Natural killer cell (primary cell): ENCODE measurements at regions not wholly inside any gene's neighbourhood (a gene's known extent, or its start where the extent isn't known, plus 50 kb on each side); places are given as distances from the start of the nearest gene placed in this dataset.

Experiments used
- ATAC-seq, 3 donors: fragments of 150-1000 bp in 2 of 3; fragments of 200-7000 bp in 1 of 3; cut with Tn5 transposase; 1 replicate in 1 of 3; 2 replicates in 2 of 3; pipeline ENCODE4 v1.10.0; 2021; ENCODE audit warnings: mild to moderate bottlenecking in 2 of 3, moderate library complexity in 2 of 3
- DNase-seq, 2 donors: peaks; one replicate each; pipeline versions ENCODE4 v3.0.0 to v3.0.0-alpha.2; 2013 to 2021; ENCODE audit warnings: mixed read lengths in 1 of 2
- H3K27ac ChIP-seq: one replicate; pipeline ENCODE4 v1.5.1; 2013; ENCODE audit warnings: mild to moderate bottlenecking, low read length
- H3K27me3 ChIP-seq: one replicate; pipeline ENCODE4 v1.6.1; 2013; ENCODE audit warnings: low read length; ENCODE audit not compliant: control insufficient read depth, insufficient read depth
- H3K36me3 ChIP-seq: one replicate; pipeline ENCODE4 v1.6.1; 2013; ENCODE audit warnings: low read length; ENCODE audit not compliant: control insufficient read depth, insufficient read depth
- H3K4me1 ChIP-seq: one replicate; pipeline ENCODE4 v1.6.1; 2013; ENCODE audit warnings: low read length; ENCODE audit not compliant: control insufficient read depth, insufficient read depth
- H3K4me3 ChIP-seq: one replicate; pipeline ENCODE4 v1.5.1; 2013; ENCODE audit warnings: low read length
- H3K9me3 ChIP-seq: one replicate; pipeline ENCODE4 v1.6.1; 2013; ENCODE audit warnings: low read length; ENCODE audit not compliant: control insufficient read depth, insufficient read depth
- H3K27ac Mint-ChIP-seq, 2 donors: one replicate each; pipeline ENCODE4 v1.8.0; 2022; ENCODE audit warnings: mild to moderate bottlenecking in 2 of 2, mixed read lengths in 2 of 2, moderate library complexity in 1 of 2
- H3K27me3 Mint-ChIP-seq, 2 donors: one replicate each; pipeline ENCODE4 v1.8.0; 2022; ENCODE audit warnings: low read depth in 2 of 2, mixed read lengths in 2 of 2
- H3K36me3 Mint-ChIP-seq: one replicate; pipeline ENCODE4 v1.8.0; 2022; ENCODE audit warnings: mixed read lengths
- H3K4me1 Mint-ChIP-seq, 2 donors: one replicate each; pipeline ENCODE4 v1.8.0; 2022; ENCODE audit warnings: mixed read lengths in 2 of 2
- H3K4me3 Mint-ChIP-seq: one replicate; pipeline ENCODE4 v1.8.0; 2022; ENCODE audit warnings: mild to moderate bottlenecking, moderate library complexity, mixed read lengths
- H3K9me3 Mint-ChIP-seq, 2 donors: one replicate each; pipeline ENCODE4 v1.8.0; 2022; ENCODE audit warnings: mixed read lengths in 2 of 2
- WGBS: methylation state at CpG from one replicate; pipeline ENCODE4 v1.1.7; 2013; ENCODE audit warnings: missing lambda C conversion rate; ENCODE audit not compliant: insufficient coverage; 5-methylcytosine and 5-hydroxymethylcytosine counted together
- intact Hi-C: fragments of 100-400 bp; cut with micrococcal nuclease; formaldehyde crosslinking; loops from one replicate; pipeline ENCODE4 v1.14.2; 2022
- TF ChIP-seq, protein P1 (sequence below): fragments of 200-600 bp; IDR thresholded peaks from one replicate; pipeline ENCODE4 v1.8.0; 2022; ENCODE audit warnings: antibody characterized with exemption

GRCh38 chr17:70834039-70834438 lies 664.7 kb downstream of the KCNJ2 start:
- no peaks in the 10 kb centered on the region for H3K4me1 ChIP-seq
- H3K36me3 Mint-ChIP-seq, result no peaks in the 10 kb centered on the region
- intact Hi-C loops, result no loop called here
- DNase-seq (no peak), ATAC-seq (no peak)
- no peak overlapping the region for H3K27ac Mint-ChIP-seq
- no peak overlapping the region for H3K27ac ChIP-seq
- H3K4me3 Mint-ChIP-seq, result no peak overlapping the region
- no peaks in the 10 kb centered on the region for H3K9me3 ChIP-seq
- H3K27me3 ChIP-seq, result no peaks in the 10 kb centered on the region
- peaks cover 5 to 9% of the 10 kb centered on the region in 2 donors for H3K9me3 Mint-ChIP-seq
- TF ChIP-seq, protein P1, sequence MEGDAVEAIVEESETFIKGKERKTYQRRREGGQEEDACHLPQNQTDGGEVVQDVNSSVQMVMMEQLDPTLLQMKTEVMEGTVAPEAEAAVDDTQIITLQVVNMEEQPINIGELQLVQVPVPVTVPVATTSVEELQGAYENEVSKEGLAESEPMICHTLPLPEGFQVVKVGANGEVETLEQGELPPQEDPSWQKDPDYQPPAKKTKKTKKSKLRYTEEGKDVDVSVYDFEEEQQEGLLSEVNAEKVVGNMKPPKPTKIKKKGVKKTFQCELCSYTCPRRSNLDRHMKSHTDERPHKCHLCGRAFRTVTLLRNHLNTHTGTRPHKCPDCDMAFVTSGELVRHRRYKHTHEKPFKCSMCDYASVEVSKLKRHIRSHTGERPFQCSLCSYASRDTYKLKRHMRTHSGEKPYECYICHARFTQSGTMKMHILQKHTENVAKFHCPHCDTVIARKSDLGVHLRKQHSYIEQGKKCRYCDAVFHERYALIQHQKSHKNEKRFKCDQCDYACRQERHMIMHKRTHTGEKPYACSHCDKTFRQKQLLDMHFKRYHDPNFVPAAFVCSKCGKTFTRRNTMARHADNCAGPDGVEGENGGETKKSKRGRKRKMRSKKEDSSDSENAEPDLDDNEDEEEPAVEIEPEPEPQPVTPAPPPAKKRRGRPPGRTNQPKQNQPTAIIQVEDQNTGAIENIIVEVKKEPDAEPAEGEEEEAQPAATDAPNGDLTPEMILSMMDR, result no peak
- H3K4me3 ChIP-seq, result no peak overlapping the region
- H3K4me1 Mint-ChIP-seq, result no peaks in the 10 kb centered on the region
- no CpG with 5 or more reads among the region's 3 CpGs for WGBS
- no peaks in the 10 kb centered on the region for H3K27me3 Mint-ChIP-seq
- H3K36me3 ChIP-seq, result no peaks in the 10 kb centered on the region

DNA sequence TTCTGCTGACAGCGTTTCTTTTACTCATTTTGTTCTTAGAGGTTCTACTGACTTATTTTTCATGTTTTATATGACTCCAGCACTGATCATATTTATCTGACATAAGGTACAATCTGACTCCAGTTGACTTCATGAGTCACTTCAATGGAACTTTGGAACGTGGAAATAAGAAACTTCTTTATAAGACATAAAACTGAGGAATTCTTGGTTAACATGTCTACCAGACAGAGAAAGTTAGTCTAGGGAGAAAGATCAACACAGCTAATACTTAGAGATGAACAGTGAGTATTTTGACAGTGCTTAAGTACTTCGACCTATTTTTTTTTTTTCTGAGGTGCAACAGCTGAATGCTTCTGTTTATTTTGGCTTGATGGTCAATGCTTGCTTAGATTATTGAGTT lies 679.5 kb downstream of the KCNJ2 start:
- no peak overlapping the region for H3K27ac Mint-ChIP-seq
- peaks cover 9 to 14% of the 10 kb centered on the region in 2 donors for H3K9me3 Mint-ChIP-seq
- H3K27me3 Mint-ChIP-seq, result no peaks in the 10 kb centered on the region
- Histone ChIP-seq H3K4me3 (no peak overlapping the region), H3K36me3 (no peaks in the 10 kb centered on the region), H3K4me1 (no peaks in the 10 kb centered on the region), H3K27me3 (no peaks in the 10 kb centered on the region), H3K9me3 (peaks cover 3% of the 10 kb centered on the region), H3K27ac (no peak overlapping the region)
- no peaks in the 10 kb centered on the region for H3K4me1 Mint-ChIP-seq
- no peak overlapping the region for H3K4me3 Mint-ChIP-seq
- TF ChIP-seq, protein P1, result no peak
- intact Hi-C loops, result no loop called here
- ATAC-seq, result no peak
- peaks cover 3% of the 10 kb centered on the region for H3K36me3 Mint-ChIP-seq
- no peak for DNase-seq
- 63% methylated on average over 1 of the region's 3 CpGs for WGBS

GRCh38 chr17:70855401-70856054 lies 686.2 kb downstream of the KCNJ2 start:
- Histone ChIP-seq H3K36me3 (no peaks in the 10 kb centered on the region), H3K4me1 (no peaks in the 10 kb centered on the region), H3K9me3 (peaks cover 2% of the 10 kb centered on the region), H3K27me3 (no peaks in the 10 kb centered on the region), H3K4me3 (no peak overlapping the region), H3K27ac (no peak overlapping the region)
- DNase-seq (no peak), ATAC-seq (no peak)
- no peak overlapping the region for H3K27ac Mint-ChIP-seq
- WGBS, result 87% methylated on average over 8 of the region's 8 CpGs
- peaks cover 14% of the 10 kb centered on the region in 2 donors for H3K9me3 Mint-ChIP-seq
- TF ChIP-seq, protein P1, result no peak
- H3K36me3 Mint-ChIP-seq, result no peaks in the 10 kb centered on the region
- H3K27me3 Mint-ChIP-seq, result no peaks in the 10 kb centered on the region
- H3K4me1 Mint-ChIP-seq, result no peaks in the 10 kb centered on the region
- intact Hi-C loops, result no loop called here
- H3K4me3 Mint-ChIP-seq, result no peak overlapping the region

DNA sequence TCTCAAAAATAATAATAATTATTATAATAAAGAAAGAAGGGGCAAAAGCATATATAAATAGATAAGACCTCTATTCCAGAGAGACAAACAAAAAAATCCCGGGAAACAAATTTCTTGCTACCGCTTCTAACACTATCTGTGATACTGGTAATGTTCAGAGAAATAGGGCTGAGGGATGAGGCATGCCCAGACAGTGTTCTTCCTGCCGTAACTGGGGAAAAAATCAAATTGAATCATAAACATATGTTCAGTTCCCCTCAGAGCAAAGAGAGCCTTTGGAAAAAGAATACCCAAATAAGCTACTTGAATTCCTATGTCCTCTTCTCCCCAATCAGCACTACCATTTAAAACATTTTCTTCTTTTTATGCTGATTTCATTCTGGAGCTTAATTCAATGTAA lies 688.0 kb downstream of the KCNJ2 start:
- intact Hi-C loops, result no loop called here
- TF ChIP-seq, protein P1, result no peak
- Histone ChIP-seq H3K36me3 (no peaks in the 10 kb centered on the region), H3K9me3 (peaks cover 6% of the 10 kb centered on the region), H3K4me3 (no peak overlapping the region), H3K27me3 (no peaks in the 10 kb centered on the region), H3K27ac (no peak overlapping the region), H3K4me1 (no peaks in the 10 kb centered on the region)
- no peak for DNase-seq
- Mint-ChIP-seq H3K27ac (no peak overlapping the region), H3K36me3 (no peaks in the 10 kb centered on the region), H3K9me3 (peaks cover 15% of the 10 kb centered on the region in 2 donors), H3K27me3 (no peaks in the 10 kb centered on the region), H3K4me1 (no peaks in the 10 kb centered on the region), H3K4me3 (no peak overlapping the region)
- 93% methylated on average over 2 of the region's 3 CpGs for WGBS
- no peak for ATAC-seq
